NCI-H748 (cell line): ENCODE measurements at regions not wholly inside any gene's neighbourhood (a gene's known extent, or its start where the extent isn't known, plus 50 kb on each side); places are given as distances from the start of the nearest gene placed in this dataset.

Experiments used
- DNase-seq: peaks from one replicate; lab custom pipeline; 2025; ENCODE audit not compliant: unreplicated experiment; lab: John Stamatoyannopoulos, UW

DNA sequence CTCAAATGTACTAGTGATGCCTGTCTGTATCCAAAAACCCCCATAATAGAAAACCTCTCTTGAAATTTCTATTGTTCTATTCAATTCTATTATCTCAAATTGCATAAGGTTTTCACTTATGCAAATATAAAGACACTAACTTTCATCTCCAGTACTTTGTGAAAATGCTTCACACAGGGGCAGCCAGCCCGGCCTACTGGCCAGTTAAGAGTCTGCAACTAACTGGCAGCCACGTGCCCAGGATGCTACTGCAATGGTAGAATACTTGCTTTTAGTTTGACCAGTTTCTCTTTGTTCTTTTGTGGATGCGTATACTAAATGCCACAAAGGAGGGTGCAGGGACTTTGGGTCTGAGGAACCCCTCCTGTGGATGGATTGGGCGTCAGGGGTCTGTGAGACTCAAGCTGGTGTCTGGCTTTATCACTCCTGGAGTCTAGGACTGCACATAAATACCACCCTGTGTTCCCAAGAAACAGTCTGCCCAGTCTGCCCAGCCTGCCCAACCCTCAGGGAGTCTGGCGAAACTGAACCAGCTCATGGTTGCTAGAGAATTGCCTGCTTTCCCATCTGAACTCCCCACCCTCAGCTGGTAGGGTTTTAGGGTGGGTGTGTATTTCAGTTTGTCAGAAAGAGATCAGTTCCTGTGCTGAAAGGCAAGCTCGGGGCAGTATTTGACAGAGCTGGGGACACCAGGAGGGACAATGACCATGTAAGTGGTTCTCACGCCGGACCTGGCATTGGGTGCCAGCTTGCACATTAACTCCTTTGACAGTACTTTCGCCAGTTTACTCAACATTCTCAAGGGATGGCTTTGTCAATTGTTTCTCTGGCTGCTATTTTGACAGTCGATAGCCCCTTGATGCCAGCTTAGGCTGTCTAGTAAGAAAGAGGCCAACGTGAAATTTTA lies 558.2 kb upstream of the JAG1 start:
- no peak for DNase-seq

DNA sequence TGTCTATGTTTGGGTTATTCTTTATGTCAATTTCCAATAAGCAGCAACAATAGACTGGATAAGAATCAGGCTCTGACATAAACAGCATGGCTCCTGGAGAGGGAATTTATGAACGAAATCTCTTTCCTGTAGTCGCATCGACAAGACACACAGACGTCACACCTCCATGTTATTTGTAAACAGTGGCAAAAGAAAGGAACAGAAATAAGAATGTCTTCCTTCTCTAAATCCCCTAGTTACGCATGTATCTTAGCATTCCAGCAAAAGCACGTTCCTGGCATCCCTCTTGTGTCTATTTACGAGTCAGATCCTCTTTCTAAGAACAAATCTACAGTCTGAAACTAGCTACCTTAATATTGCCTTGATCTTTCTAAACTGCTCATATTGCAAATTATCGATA lies 559.1 kb upstream of the JAG1 start:
- no peak for DNase-seq

DNA sequence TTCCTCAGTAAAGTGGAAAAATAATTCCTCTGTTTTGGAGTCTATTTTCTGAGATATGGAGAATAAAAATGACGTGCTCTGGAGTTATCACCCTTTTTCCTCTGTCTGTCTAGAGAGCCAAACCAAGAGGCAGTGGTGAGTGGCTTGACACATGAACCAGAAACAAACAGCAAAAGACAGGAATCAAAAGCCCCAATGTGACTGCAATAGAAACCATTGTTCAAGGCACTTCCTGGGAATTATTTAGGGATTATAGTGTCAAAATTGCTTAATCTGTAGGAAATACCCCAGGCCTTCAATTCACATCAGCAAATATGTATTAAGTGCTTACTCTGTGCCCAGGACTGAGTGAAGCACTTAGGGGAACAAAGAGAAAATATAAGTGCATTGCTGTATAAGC lies 560.4 kb upstream of the JAG1 start:
- DNase-seq: no peak

DNA sequence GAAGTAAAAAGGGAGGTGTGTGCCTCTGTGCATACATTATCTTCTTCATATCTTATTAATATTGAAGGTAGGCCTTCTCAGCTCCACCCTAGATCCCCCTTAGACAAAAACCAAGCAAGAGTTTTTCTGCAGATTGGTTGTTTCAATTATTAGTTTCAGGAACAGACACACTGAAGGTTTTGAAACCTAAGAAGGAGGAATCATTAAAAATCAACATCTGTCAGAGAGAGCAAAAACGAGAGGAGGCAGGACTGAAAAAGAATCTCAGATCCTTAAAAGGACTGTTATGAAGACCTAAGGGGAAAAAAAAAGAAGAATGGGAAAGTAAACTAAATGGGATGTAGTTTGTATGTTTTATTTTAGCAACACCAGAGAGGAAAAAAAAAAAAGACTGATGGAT lies 560.8 kb upstream of the JAG1 start:
- no peak for DNase-seq

DNA sequence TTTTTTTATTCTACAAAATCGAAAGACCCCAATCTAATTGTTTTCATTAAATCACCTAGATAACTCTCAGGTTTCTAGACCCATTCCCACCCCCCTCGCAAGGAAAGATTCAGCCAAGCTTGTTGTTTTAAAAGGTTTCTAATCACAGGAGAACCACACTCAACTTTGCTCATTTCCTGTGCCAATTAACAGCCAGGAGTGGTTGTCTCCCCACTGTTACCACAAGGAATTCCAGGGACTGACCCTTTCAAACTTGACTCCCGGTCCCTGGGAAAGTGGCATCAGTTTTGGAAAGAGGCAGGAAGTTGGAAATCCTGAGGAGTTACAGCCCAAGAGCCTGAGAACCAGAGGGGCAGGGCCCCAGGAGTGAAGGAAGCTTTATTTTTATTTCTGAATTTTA lies 561.3 kb upstream of the JAG1 start:
- DNase-seq: no peak

DNA sequence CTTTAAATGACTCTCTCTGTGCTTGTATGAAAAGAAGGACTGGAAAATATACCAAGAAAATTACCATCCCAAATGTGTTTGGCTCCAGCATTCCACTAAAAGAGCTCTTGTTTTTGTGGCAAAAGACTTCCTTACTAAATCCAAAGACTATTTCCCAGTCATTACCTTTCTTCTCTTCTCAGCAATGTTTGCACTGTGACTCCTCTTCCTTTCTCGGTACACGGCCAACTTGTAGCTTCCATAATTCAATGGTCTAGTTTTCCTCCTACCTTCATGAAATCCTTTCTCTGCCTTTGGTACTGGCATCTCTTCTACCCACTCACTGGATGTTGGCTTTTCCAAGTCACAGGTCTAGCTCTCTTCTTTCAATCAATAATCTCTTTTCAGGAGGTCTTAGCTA lies 568.5 kb upstream of the JAG1 start:
- DNase-seq: no peak

DNA sequence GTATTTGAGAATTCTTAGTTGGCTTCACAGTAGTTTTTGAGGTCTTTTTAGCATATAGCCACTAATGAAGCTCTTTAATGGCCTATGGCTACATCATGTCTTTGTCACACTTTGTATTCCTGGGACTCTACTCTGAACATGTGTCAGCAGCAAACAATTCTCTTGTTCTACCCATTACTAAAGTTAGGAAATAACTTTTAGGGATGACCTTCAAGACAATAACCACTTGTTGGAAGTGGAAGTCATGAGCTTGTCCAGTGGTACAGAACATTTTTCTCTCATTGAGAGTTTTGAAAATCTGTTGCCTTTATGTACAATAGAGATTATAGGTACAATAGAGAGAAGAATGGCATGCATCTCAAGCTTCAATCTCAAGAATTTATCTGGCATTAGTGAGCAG lies 571.6 kb upstream of the JAG1 start:
- DNase-seq: no peak

DNA sequence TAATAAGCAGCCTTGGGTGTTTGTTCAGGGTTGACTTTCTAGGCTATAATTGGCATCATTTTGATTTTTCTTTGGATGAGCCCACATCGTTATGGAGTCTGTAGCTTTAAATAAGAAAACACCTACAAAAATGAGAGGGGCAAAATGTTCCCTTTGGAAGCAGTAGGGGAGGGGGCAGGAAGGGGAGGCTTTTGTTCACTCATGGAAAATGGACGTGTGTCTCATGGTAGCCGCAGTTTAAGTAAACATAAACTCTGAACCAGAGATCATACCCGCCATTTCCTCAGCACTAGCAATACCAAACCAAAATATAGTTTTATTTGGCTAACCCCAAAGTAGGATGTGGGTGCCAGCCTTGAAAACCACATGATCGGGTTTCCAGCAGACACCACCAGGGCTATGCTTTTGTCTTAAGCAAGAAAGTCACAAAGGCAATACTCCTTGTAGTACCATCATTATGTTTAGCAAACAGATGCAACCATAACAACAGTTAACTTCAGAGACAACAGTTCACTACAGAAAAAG lies 572.5 kb upstream of the JAG1 start:
- DNase-seq: peak; percentile 98

DNA sequence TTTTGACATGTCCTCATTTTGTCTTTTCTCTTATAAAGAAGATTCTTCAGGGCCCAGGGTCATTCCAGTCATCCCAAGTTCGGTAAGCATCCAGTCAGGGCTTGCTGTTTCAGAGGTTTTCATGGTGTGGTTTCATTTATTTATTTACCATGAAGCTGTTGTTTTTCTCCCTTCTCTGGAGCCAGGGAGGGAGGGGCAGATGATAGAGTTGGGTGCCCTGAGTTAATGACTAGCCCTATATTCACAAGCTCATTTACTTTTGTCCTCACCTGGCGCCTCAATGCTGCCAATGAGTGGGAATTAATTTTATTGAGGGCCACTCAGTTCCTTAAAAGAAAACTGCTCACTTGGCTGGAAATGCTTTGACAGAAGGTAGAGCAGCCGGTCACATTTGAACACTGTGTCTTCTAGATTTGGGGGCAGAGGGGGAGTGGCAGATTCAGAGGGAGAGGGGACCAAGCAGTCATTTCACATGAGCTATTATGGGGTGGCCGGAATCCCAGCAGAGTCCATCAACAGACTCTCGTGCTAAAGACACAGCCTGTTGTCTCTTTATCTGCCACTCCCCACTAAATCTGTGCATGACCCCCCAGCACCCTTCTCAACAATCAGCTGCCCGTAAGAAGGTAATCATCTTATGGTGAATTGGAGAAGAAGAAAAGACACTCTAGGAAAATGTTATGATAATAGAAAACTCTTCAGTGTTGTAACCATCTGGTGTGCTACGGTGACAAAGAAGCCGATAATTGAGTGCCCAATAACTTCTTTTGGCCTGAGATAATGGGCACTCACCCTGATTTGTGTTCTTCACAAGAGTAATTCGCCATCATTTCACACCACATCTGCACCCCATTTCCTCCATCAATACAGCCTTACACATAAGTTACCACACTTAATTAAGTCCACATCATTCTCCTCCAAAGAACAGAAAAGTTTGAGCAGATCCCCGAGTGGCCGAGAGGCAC lies 573.5 kb upstream of the JAG1 start:
- DNase-seq: peak; percentile 61

DNA sequence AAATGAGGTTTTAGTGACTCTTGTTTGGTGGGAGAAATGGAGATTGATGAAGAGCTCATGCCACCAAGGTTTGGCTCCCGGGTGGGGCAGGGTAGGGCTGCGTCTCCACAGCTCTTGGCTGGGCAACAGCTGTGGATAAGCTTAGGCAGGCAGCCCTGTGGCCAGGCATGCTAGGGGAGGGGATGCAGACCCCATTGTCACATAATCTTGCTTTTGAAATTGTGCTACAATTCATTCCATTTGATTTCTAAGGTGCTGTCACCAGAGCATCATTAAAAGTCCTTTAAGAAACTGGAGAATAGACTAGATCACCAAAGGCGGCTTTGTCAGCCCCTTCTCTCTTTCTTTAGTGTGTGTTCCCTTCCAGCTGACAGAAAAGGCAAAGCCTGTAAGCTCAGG lies 574.2 kb upstream of the JAG1 start:
- DNase-seq: no peak

DNA sequence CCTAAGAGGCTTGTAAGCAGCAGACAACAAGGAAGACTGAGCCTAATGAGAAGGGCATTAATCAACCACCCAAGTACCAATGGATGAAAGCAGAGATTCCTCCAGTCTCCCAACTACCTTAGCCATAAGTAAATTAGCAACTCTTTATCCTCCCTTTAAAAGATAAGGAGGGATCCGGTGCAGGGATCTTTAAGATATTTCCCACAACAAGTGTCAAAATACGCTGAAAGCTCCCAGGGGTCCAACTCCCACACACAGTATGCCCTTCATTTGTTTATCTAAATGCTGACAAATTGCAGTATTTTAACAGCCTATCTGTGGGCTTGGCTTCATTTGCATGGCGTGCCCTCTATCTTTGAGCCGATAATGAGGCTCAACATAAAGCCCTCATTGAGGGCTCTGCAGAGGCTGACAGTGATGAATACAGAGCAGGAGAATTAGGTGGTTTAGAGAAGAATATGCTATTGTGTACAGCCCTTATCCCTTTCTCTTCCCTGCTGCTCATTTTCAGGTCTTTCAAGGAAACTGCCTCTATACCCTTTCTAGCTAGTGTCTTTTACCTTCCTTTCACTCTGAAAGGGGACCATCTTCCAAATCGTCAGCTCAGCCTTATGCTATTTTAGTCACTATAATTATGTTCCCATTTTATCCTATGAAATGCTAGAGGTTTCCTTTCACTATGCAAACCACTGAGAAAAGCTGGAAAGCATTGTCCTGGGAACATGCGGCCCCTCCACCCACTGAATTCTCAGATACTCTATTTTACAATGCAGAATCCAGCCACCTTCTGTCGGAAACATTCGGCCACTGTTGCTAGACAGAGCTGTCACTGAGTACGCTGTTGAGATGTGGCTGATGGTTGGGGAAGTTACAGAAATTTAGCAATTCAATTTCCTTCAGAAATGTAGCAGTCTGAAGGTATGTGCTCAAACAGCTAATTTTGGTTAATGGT lies 575.2 kb upstream of the JAG1 start:
- DNase-seq: peak; percentile 59

DNA sequence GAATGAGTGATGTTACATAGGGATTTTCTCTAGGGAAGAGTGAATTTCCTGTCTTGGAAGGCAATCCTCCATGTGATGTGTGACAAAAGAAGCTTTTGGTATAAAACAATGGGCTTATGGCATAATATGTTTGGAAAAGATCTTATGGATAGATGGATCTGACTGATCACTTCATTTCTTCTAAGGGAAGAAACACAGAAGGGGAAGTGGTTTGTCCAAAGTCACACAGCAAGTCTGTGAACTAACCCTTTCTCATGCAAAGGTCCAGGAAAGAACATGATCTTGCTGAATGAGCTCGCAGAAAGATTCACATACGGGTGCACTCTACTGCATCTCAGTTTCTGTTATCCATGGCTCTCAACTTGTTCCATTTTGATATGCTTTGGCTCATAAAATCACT lies 575.9 kb upstream of the JAG1 start:
- no peak for DNase-seq

DNA sequence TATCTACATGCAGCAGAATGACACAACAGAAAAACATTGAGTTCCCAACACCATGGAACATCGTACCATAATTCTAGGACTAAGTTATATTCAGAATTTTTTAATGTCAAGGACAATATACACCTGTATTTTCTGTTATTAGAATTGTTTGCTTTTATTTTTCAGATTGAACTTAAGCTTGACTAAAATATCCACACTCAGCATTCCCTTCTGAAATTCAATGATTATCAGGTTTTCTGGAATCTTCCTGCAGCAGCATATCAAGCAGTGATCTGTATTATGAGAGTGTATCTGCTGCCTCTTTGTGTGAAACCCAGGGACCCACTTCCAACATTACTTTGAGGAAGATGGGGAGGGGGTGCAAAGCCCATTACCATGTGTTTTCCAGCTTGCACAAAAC lies 578.6 kb upstream of the JAG1 start:
- no peak for DNase-seq

DNA sequence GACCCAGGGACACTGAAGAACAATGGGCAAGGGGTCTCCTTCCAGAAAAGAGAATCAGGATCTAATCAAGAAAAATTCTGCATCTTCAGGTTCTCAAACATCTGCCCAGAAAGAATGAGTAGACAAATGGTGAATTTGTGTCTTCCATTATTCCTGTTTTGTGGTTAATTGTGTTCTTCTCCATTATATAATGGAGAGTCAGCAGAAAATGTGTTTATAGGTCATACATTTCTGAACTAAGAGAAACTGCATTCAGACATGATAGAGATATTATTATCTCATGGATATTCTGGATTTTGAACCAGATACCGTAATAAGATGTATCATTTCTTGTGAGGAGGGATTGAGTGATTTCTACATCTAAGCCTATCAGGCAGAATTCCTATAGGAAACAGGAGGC lies 581.7 kb upstream of the JAG1 start:
- no peak for DNase-seq

DNA sequence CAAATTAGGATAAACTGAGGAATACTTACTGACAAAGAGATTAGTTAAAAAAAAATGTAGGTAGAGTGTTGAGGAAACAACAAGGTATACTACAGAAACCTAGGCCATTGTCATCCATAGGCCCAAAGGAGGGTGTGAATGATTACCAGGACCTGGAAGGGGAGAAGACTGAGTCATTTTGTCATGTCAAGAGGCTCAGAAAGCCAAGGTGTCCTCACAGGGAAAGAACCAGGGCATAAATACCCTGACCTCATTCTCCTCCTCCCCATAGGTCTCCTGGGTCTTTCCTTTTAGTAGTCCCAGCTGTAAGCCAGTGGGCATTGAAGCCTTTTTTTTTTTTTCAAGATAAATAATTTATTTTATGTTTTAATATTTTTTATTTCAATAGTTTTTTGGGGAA lies 582.1 kb upstream of the JAG1 start:
- no peak for DNase-seq

DNA sequence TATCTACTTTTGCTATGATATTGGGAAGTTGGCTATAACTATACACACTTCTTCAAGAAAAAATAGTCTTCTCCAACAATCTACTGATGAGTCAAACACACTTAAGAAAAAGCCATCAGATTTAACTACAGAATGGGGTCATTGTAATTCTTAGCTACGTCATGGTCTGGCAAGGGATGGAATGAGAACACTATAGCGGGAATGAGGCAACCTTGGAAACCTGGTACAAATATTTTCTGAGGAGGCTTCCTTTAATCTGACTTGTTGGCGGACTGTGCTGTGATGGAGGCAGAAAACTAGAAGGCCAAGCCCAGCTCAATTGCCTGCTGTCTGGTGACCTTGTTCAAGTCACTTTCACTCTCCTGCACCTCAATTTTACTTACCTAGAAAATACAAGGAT lies 586.8 kb upstream of the JAG1 start:
- DNase-seq: no peak

DNA sequence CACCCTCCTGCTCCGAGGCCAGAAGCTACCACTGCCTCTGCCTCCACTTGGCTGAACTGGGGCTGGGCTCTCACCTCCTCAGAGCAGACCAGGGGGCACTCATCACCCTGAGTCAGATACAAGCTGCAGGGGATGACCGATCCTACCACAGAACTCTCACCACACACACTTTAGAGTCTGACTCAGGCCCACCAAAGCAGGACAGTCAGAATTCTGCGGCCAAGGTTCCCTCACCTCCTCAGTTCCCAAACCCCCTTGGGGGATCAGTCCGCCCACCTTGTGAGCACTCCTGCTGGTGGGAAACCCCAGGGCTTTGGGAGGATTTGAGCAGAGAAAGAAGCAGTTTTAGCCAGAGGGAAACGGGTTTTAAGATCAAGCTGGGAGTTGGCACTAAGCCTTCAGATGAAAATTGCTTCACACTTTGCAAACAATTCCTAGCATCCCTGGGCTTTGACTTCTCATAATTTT lies 587.8 kb upstream of the JAG1 start:
- DNase-seq: no peak

DNA sequence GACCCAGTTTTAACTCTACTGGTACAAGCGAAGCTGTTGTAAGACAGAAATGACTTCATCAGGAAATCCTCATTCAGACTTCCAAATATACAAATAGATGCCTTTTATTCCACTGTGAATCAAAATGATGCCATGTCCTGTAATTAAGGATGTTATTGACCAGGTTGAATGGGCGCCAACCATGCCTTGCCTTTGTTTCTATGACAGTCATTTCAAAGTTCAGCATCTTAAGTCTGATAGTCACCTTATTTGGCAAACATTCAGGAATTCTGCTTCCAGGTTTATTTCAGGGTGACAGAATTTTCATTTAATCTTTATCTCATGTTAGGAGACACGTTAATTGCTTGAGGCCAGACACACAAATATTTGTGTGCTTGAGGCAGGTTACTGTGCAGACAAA lies 592.8 kb upstream of the JAG1 start:
- peak; percentile 84 for DNase-seq

DNA sequence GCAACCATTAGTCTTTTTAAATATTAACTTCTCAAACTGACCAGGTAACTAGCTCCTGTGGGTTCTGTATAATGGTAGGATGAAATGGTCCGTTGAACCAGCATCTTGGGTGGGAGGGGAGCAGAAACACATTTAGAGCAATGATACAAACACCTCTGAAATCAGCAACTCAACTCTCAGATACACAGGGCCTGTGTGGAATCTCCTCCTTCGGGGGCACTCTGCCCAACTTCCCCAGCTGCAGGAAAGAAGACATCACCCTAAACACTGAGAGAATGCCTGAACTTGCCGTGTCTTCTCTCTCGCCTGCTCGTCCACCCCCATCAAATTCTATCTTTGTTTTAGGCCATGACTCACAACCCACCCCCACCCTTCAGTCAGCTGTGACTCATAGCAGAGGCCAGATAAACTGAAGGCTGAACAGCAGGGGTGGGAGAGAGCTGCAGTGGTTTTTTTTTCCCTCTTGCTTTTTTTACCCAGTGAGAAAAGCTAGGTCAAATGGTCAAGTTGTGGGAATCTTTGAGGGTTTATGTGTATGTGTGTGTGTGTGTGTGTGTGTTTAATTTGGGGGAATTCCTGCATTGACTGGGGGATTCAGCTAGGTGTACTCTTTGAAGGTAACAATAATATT lies 593.4 kb upstream of the JAG1 start:
- peak; percentile 49 for DNase-seq

DNA sequence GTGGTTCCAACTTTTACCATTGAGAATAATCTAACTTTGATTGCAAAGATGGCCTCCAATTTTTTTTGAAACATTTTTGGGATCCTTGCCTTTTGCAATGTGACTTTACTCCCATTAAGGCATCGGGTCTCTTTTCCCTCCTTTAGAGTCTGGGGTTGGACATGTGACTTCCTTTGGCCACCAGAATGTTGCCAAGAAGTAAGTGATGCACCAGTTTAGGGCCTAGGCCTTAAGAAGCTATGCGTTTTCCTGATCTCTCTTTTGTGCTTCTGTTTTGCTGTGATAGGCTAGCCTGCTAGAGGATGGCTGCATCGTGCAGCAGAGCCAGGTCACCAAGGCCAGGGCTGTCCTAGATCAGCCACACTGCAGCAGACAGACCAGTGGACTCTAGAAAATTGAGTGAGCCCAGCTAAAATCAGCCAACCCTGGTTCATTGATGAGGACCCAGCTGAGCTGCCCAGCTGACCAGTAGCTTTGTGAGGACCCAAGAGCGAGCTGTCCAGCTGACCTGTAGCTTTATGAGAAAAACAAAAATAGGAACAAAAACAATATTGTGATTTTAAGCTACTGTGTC lies 594.0 kb upstream of the JAG1 start:
- no peak for DNase-seq
